H9 (cell line): ENCODE measurements at regions not wholly inside any gene's neighbourhood (a gene's known extent, or its start where the extent isn't known, plus 50 kb on each side); places are given as distances from the start of the nearest gene placed in this dataset.

Source experiments
- DNase-seq: peaks from one replicate; pipeline ENCODE4 v3.0.0-alpha.2; 2017
- H2AFZ ChIP-seq: one replicate; pipeline ENCODE4 v1.6.1; 2013; ENCODE audit warnings: mild to moderate bottlenecking, low read length, control low read depth, moderate library complexity
- H2AK5ac ChIP-seq: 2 replicates; pipeline ENCODE4 v1.6.1; 2013; ENCODE audit warnings: low read length, control low read depth, mixed read lengths; ENCODE audit not compliant: insufficient read length
- H2BK120ac ChIP-seq: one replicate; pipeline ENCODE4 v1.6.1; 2013; ENCODE audit warnings: low read depth, mild to moderate bottlenecking, low read length, control low read depth, inconsistent platforms; ENCODE audit not compliant: poor library complexity, severe bottlenecking
- H2BK12ac ChIP-seq: 2 replicates; pipeline ENCODE4 v1.6.1; 2013; ENCODE audit warnings: low read length, control low read depth, mixed read lengths, low read depth; ENCODE audit not compliant: insufficient read length
- H2BK15ac ChIP-seq: 2 replicates; pipeline ENCODE4 v1.6.1; 2013; ENCODE audit warnings: low read depth, low read length, control low read depth
- H2BK20ac ChIP-seq: one replicate; pipeline ENCODE4 v1.6.1; 2013; ENCODE audit warnings: low read depth, mild to moderate bottlenecking, low read length, control low read depth, inconsistent platforms; ENCODE audit not compliant: poor library complexity, severe bottlenecking
- H2BK5ac ChIP-seq: 2 replicates; pipeline ENCODE4 v1.6.1; 2013; ENCODE audit warnings: low read length, control low read depth, mixed read lengths; ENCODE audit not compliant: insufficient read length
- H3K14ac ChIP-seq: 2 replicates; pipeline ENCODE4 v1.6.1; 2013; ENCODE audit warnings: low read length, control low read depth; ENCODE audit not compliant: insufficient read depth
- H3K18ac ChIP-seq: 2 replicates; pipeline ENCODE4 v1.6.1; 2013; ENCODE audit warnings: low read depth, mild to moderate bottlenecking, mixed read lengths, low read length, control low read depth; ENCODE audit not compliant: insufficient read length
- H3K23ac ChIP-seq: 2 replicates; pipeline ENCODE4 v1.6.1; 2013; ENCODE audit warnings: low read length, control low read depth, mixed read lengths, low read depth; ENCODE audit not compliant: insufficient read length
- H3K23me2 ChIP-seq: 2 replicates; pipeline ENCODE4 v1.6.1; 2013; ENCODE audit warnings: low read depth, mild to moderate bottlenecking, mixed read lengths, low read length, control low read depth; ENCODE audit not compliant: insufficient read length, poor library complexity, severe bottlenecking
- H3K27ac ChIP-seq: 2 replicates; pipeline ENCODE4 v1.5.1; 2013; ENCODE audit warnings: low read length, control low read depth, mixed read lengths, low read depth; ENCODE audit not compliant: insufficient read length
- H3K27me3 ChIP-seq: 2 replicates; pipeline ENCODE4 v1.6.1; 2013; ENCODE audit warnings: low read length, control low read depth, inconsistent platforms; ENCODE audit not compliant: insufficient read depth
- H3K4ac ChIP-seq: 2 replicates; pipeline ENCODE4 v1.6.1; 2013; ENCODE audit warnings: low read depth, mild to moderate bottlenecking, control low read depth, inconsistent platforms, low read length, moderate library complexity
- H3K4me1 ChIP-seq: 2 replicates; pipeline ENCODE4 v1.6.1; 2013; ENCODE audit warnings: low read length, control low read depth, inconsistent platforms; ENCODE audit not compliant: insufficient read depth
- H3K4me2 ChIP-seq: 2 replicates; pipeline ENCODE4 v1.6.1; 2013; ENCODE audit warnings: low read length, control low read depth, mixed read lengths; ENCODE audit not compliant: insufficient read length, insufficient read depth
- H3K56ac ChIP-seq: 2 replicates; pipeline ENCODE4 v1.6.1; 2013; ENCODE audit warnings: low read depth, mild to moderate bottlenecking, mixed read lengths, low read length, control low read depth; ENCODE audit not compliant: insufficient read length
- H3K79me1 ChIP-seq: 2 replicates; pipeline ENCODE4 v1.6.1; 2013; ENCODE audit warnings: low read depth, mild to moderate bottlenecking, moderate library complexity, low read length, control low read depth, inconsistent platforms; ENCODE audit not compliant: insufficient read depth, poor library complexity, severe bottlenecking
- H3K79me2 ChIP-seq: 2 replicates; pipeline ENCODE4 v1.6.1; 2013; ENCODE audit warnings: low read length, control low read depth, inconsistent platforms; ENCODE audit not compliant: insufficient read depth
- H3K9ac ChIP-seq: 2 replicates; pipeline ENCODE4 v1.6.1; 2013; ENCODE audit warnings: low read length, control low read depth, mixed read lengths; ENCODE audit not compliant: insufficient read length; ENCODE audit errors: extremely low read depth
- H3K9me3 ChIP-seq: one replicate; pipeline ENCODE4 v1.6.1; 2013; ENCODE audit warnings: low read depth, low read length, inconsistent platforms; ENCODE audit not compliant: control insufficient read depth
- H3T11ph ChIP-seq: one replicate; pipeline ENCODE4 v1.6.1; 2013; ENCODE audit warnings: mild to moderate bottlenecking, low read length, control low read depth, inconsistent platforms
- H4K20me1 ChIP-seq: one replicate; pipeline ENCODE4 v1.6.1; 2013; ENCODE audit not compliant: control insufficient read depth, insufficient read length, insufficient read depth
- H4K5ac ChIP-seq: 2 replicates; pipeline ENCODE4 v1.6.1; 2013; ENCODE audit warnings: low read depth, mild to moderate bottlenecking, mixed read lengths, low read length, control low read depth; ENCODE audit not compliant: insufficient read length
- H4K8ac ChIP-seq: replicated peaks from 2 replicates; pipeline ENCODE4 v1.6.1; 2013; ENCODE audit warnings: low read length, control low read depth, mixed read lengths, low read depth; ENCODE audit not compliant: insufficient read length
- H4K91ac ChIP-seq: 2 replicates; pipeline ENCODE4 v1.6.1; 2013; ENCODE audit warnings: low read depth, mild to moderate bottlenecking, moderate library complexity, mixed read lengths, low read length, control low read depth; ENCODE audit not compliant: insufficient read length
- H3K27ac Mint-ChIP-seq, 3 experiments: 2 replicates in 2 of 3; 3 replicates in 1 of 3; pipeline ENCODE4 v1.8.0; 2020 to 2021; ENCODE audit warnings: mixed read lengths in 3 of 3, mild to moderate bottlenecking in 1 of 3, moderate library complexity in 1 of 3
- H3K27me3 Mint-ChIP-seq: 2 replicates; pipeline ENCODE4 v1.8.0; 2021; ENCODE audit warnings: low read depth, mild to moderate bottlenecking, moderate library complexity, mixed read lengths
- H3K36me3 Mint-ChIP-seq, 3 experiments: 2 replicates in 2 of 3; 3 replicates in 1 of 3; pipeline ENCODE4 v1.8.0; 2020 to 2021; ENCODE audit warnings: low read depth in 3 of 3, mixed read lengths in 3 of 3; ENCODE audit not compliant: insufficient read depth in 1 of 3
- H3K4me1 Mint-ChIP-seq, 2 experiments: 2 replicates each; pipeline ENCODE4 v1.8.0; 2020; ENCODE audit warnings: mixed read lengths in 2 of 2
- H3K4me3 Mint-ChIP-seq, 2 experiments: 2 replicates in 1 of 2; 3 replicates in 1 of 2; pipeline ENCODE4 v1.8.0; 2020 to 2021; ENCODE audit warnings: mild to moderate bottlenecking in 2 of 2, mixed read lengths in 2 of 2, moderate library complexity in 1 of 2
- H3K9me3 Mint-ChIP-seq, 2 experiments: 2 replicates in 1 of 2; 3 replicates in 1 of 2; pipeline ENCODE4 v1.8.0; 2020; ENCODE audit warnings: mild to moderate bottlenecking in 2 of 2, mixed read lengths in 2 of 2, moderate library complexity in 1 of 2
- WGBS: extraction: QIAGEN DNeasy Blood & Tissue Kit; methylation state at CpG from one replicate; pipeline ENCODE4 v1.1.7; 2013; ENCODE audit warnings: missing lambda C conversion rate, low lambda C conversion rate, mixed read lengths; ENCODE audit not compliant: insufficient read length; ENCODE audit errors: extremely low coverage; 5-methylcytosine and 5-hydroxymethylcytosine counted together
- TF ChIP-seq, protein P1 (sequence below): fragments of 200-600 bp; sonication (generic); conservative IDR thresholded peaks from 3 replicates; pipeline ENCODE4 v1.8.0; 2021; ENCODE audit warnings: antibody characterized with exemption, mild to moderate bottlenecking

DNA sequence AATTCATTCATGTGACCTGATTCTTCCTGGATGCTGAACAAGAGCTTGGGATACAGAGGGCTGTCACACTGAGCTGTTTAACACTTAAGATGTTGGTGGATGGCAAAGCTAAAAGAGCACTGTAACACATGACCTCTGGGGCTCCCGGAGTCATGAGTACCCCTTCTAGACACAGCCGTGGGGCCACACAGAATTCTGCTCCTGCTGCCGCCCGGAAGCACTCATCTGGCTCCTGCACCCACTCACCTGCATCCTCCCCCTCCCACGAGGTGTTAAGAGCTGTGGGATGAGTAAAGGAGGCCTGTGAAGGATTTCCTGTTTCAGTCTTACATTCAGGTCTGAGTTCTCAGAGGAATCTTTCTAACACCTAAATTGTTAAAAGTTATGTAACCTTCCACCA is 78.0 kb upstream of the SSTR1 start:
- Histone ChIP-seq H2BK120ac (no peak overlapping the region), H2BK20ac (no peak overlapping the region), H2BK5ac (no peak overlapping the region), H4K8ac (no peak overlapping the region), H3K4ac (no peak overlapping the region), H3K9ac (no peak overlapping the region), H3K27me3 (no peaks in the 10 kb centered on the region), H3K79me1 (no peaks in the 10 kb centered on the region), H4K20me1 (no peaks in the 10 kb centered on the region), H3T11ph (no peak overlapping the region), H3K27ac (no peak overlapping the region), H3K9me3 (no peaks in the 10 kb centered on the region), H3K23ac (no peak overlapping the region), H3K18ac (no peak overlapping the region), H3K4me2 (no peak overlapping the region), H4K5ac (no peak overlapping the region), H3K79me2 (no peaks in the 10 kb centered on the region), H2AK5ac (no peak overlapping the region), H4K91ac (no peak overlapping the region), H3K14ac (no peak overlapping the region), H2BK15ac (no peak overlapping the region), H2AFZ (no peak overlapping the region), H3K56ac (no peak overlapping the region), H2BK12ac (no peak overlapping the region), H3K4me1 (peaks cover 8% of the 10 kb centered on the region; the same call in 1 of the 2 replicates), H3K23me2 (no peaks in the 10 kb centered on the region)
- WGBS, result no CpG with 5 or more reads among the region's 5 CpGs
- 0 out of 5 replicates have a peak, but pooled peaks cover 0 to 2% of the 10 kb centered on the region in 2 experiments for H3K9me3 Mint-ChIP-seq
- H3K4me3 Mint-ChIP-seq, result no peak overlapping the region
- H3K4me1 Mint-ChIP-seq, result peaks cover 10 to 19% of the 10 kb centered on the region in 2 experiments
- TF ChIP-seq, protein P1, sequence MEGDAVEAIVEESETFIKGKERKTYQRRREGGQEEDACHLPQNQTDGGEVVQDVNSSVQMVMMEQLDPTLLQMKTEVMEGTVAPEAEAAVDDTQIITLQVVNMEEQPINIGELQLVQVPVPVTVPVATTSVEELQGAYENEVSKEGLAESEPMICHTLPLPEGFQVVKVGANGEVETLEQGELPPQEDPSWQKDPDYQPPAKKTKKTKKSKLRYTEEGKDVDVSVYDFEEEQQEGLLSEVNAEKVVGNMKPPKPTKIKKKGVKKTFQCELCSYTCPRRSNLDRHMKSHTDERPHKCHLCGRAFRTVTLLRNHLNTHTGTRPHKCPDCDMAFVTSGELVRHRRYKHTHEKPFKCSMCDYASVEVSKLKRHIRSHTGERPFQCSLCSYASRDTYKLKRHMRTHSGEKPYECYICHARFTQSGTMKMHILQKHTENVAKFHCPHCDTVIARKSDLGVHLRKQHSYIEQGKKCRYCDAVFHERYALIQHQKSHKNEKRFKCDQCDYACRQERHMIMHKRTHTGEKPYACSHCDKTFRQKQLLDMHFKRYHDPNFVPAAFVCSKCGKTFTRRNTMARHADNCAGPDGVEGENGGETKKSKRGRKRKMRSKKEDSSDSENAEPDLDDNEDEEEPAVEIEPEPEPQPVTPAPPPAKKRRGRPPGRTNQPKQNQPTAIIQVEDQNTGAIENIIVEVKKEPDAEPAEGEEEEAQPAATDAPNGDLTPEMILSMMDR, result no peak
- peaks cover 2% of the 10 kb centered on the region for H3K27me3 Mint-ChIP-seq
- DNase-seq, result no peak
- H3K27ac Mint-ChIP-seq, result no peak overlapping the region
- no peaks in the 10 kb centered on the region for H3K36me3 Mint-ChIP-seq
